ENCODE measurements at regions not wholly inside any gene's neighbourhood (a gene's known extent, or its start where the extent isn't known, plus 50 kb on each side); places are given as distances from the start of the nearest gene placed in this dataset.
"Not testable (repeated sequence)": the region's sequence is repeated elsewhere in the genome, so short reads cannot be mapped to it uniquely, and the experiment has no call there.

GRCh38 chr15:66630801-66631351, 65.1 kb upstream of the LCTL start:
- ATAC-seq (no peak), DNase-seq (no peak)
- H3K9me3 Mint-ChIP-seq = no peaks in the 10 kb centered on the region
- no peaks in the 10 kb centered on the region for H3K36me3 Mint-ChIP-seq (ENCODE audit: insufficient read depth)
- H3K4me1 Mint-ChIP-seq (ENCODE audit: low read depth) = no peaks in the 10 kb centered on the region
- H3K4me3 Mint-ChIP-seq = no peak overlapping the region
- H3K27me3 Mint-ChIP-seq (ENCODE audit: low read depth) = no peaks in the 10 kb centered on the region

- DNase-seq (no peak), ATAC-seq (no peak)
- no peaks in the 10 kb centered on the region for H3K4me1 Mint-ChIP-seq (ENCODE audit: low read depth)
- H3K9me3 Mint-ChIP-seq = no peaks in the 10 kb centered on the region
- H3K4me3 Mint-ChIP-seq = no peak overlapping the region
- no peaks in the 10 kb centered on the region for H3K36me3 Mint-ChIP-seq (ENCODE audit: insufficient read depth)
- H3K27me3 Mint-ChIP-seq (ENCODE audit: low read depth) = no peaks in the 10 kb centered on the region
Measured at GRCh38 chr15:66631616-66632263, 65.9 kb upstream of the LCTL start.

DNA sequence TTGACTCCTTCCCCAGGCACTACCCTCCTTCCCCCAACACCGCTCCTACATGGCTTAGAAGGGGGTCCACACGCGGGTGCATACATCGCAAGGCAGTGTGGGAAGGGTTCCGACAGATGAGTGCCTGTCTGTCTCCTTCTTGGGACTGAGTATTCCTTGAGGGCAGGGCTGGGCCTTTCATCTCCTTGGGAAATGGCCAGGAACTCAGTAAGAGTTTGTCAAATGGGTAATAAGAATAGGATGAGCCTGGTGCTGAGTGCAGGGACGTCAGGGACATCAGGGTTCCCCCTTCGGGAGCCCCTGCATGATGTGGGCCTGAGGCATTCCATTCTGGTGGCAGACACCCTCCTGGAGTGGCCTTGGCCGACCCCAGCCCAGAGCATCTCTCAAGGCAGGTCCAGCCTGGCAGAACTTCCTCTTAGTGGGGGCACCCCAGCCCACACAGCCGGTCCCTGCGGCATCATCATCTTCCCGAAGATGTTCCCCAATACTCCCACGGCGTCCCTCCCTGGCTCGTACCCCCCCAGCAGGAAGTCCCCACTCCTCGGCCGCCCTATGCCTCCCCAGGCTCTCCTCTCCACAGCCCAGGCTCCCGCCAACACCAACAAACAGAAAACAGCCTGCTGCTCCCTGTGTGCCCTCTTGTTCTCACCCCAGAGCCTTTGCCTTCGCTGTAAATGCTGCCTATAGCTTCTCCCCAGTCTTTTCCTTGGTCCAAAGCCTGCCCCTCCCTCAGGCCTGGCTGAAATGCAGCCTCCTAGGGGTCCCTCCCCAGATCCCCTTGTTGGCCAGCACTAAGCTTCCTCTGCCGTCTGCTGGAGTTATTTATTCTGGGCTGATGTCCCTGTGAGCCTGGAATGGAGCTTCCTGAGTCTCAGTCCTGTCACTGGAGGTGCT, 67.5 kb upstream of the LCTL start:
- ATAC-seq = no peak
- no peaks in the 10 kb centered on the region for H3K9me3 Mint-ChIP-seq
- H3K27me3 Mint-ChIP-seq (ENCODE audit: low read depth) = no peaks in the 10 kb centered on the region
- no peak for DNase-seq
- no peaks in the 10 kb centered on the region for H3K36me3 Mint-ChIP-seq (ENCODE audit: insufficient read depth)
- no peak overlapping the region for H3K4me3 Mint-ChIP-seq
- H3K4me1 Mint-ChIP-seq (ENCODE audit: low read depth) = peaks cover 5% of the 10 kb centered on the region

- H3K36me3 Mint-ChIP-seq (ENCODE audit: insufficient read depth) = no peaks in the 10 kb centered on the region
- H3K9me3 Mint-ChIP-seq = no peaks in the 10 kb centered on the region
- H3K4me3 Mint-ChIP-seq = no peak overlapping the region
- no peak for ATAC-seq
- H3K27me3 Mint-ChIP-seq (ENCODE audit: low read depth) = no peaks in the 10 kb centered on the region
- peaks cover 9% of the 10 kb centered on the region for H3K4me1 Mint-ChIP-seq (ENCODE audit: low read depth)
- no peak for DNase-seq
Measured at GRCh38 chr15:66633938-66634250, 68.1 kb upstream of the LCTL start.

- Mint-ChIP-seq H3K36me3 (ENCODE audit: insufficient read depth) (no peaks in the 10 kb centered on the region), H3K4me1 (ENCODE audit: low read depth) (peaks cover 9% of the 10 kb centered on the region)
Measured at GRCh38 chr15:66634540-66634939, 67.5 kb upstream of the SMAD6 start.

DNA sequence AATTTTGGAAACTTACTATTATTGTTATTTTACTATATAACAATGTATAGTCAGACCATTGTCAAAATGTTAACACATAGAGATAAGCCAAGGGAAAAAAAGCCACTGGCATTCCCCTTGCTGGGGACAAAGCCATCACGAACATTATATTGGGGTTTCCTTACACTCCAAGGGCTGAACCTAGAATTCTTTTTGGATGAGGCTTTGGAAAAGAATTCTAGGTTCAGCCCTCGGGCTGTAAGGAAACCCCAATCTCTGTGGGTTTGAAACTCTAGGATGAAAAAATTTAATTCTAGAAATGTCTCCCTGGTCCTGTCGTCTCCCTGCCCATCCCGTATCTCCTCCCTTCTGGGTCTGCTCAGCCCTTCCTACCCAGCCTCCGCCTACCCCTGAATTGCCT, 67.0 kb upstream of the SMAD6 start:
- ATAC-seq (no peak), DNase-seq (no peak)
- Mint-ChIP-seq H3K27me3 (ENCODE audit: low read depth) (no peaks in the 10 kb centered on the region), H3K9me3 (no peaks in the 10 kb centered on the region), H3K36me3 (ENCODE audit: insufficient read depth) (no peaks in the 10 kb centered on the region), H3K4me1 (ENCODE audit: low read depth) (peaks cover 9% of the 10 kb centered on the region), H3K4me3 (no peak overlapping the region)

More at GRCh38 chr15:66634540-66634939, 67.5 kb upstream of the SMAD6 start:
- Mint-ChIP-seq H3K27me3 (ENCODE audit: low read depth) (no peaks in the 10 kb centered on the region), H3K9me3 (no peaks in the 10 kb centered on the region), H3K4me3 (no peak overlapping the region)
- DNase-seq = no peak
- ATAC-seq = no peak

DNA sequence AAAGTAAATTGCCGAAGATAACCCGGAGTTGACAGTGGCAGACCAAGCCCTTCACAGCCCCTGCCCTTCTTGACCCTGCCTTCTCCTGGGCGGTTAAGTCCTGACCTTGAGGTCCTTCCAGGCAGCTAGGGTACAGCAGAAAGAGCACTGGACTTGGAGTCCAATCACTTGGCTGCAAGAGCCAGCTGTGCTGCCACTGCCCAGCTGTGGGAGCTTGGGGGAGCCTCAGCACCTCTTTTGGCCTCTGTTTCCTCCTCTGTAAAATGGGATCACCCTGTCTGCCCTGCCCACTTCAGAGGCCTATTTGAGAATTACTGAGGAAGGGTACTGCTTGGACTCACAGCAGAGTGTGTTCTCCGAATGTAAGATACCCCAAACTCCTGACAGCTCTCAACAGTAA, 66.2 kb upstream of the SMAD6 start:
- no peaks in the 10 kb centered on the region for H3K36me3 Mint-ChIP-seq (ENCODE audit: insufficient read depth)
- ATAC-seq = no peak
- no peaks in the 10 kb centered on the region for H3K9me3 Mint-ChIP-seq
- no peak overlapping the region for H3K4me3 Mint-ChIP-seq
- no peak for DNase-seq
- H3K27me3 Mint-ChIP-seq (ENCODE audit: low read depth) = no peaks in the 10 kb centered on the region
- peaks cover 9% of the 10 kb centered on the region for H3K4me1 Mint-ChIP-seq (ENCODE audit: low read depth)

GRCh38 chr15:66637044-66637443, 65.0 kb upstream of the SMAD6 start:
- not testable (repeated sequence) for H3K4me1 Mint-ChIP-seq (ENCODE audit: low read depth); H3K36me3 Mint-ChIP-seq (ENCODE audit: insufficient read depth); H3K27me3 Mint-ChIP-seq (ENCODE audit: low read depth); DNase-seq; H3K9me3 Mint-ChIP-seq; H3K4me3 Mint-ChIP-seq; ATAC-seq

- peaks cover 9% of the 10 kb centered on the region for H3K4me1 Mint-ChIP-seq (ENCODE audit: low read depth)
- H3K36me3 Mint-ChIP-seq (ENCODE audit: insufficient read depth) = no peaks in the 10 kb centered on the region
- no peak for DNase-seq
- H3K27me3 Mint-ChIP-seq (ENCODE audit: low read depth) = no peaks in the 10 kb centered on the region
- ATAC-seq = peak in 1 of 2 donors; percentile 32
- H3K4me3 Mint-ChIP-seq = no peak overlapping the region
- H3K9me3 Mint-ChIP-seq = no peaks in the 10 kb centered on the region
Measured at GRCh38 chr15:66638377-66638776, 63.7 kb upstream of the SMAD6 start.

GRCh38 chr15:66641485-66642315, 60.3 kb upstream of the SMAD6 start:
- Mint-ChIP-seq H3K9me3 (no peaks in the 10 kb centered on the region), H3K4me3 (no peak overlapping the region), H3K4me1 (ENCODE audit: low read depth) (peaks cover 9% of the 10 kb centered on the region), H3K36me3 (ENCODE audit: insufficient read depth) (no peaks in the 10 kb centered on the region), H3K27me3 (ENCODE audit: low read depth) (peaks cover 1% of the 10 kb centered on the region)
- DNase-seq (no peak), ATAC-seq (no peak)

GRCh38 chr15:66642514-66642913, 59.5 kb upstream of the SMAD6 start:
- Mint-ChIP-seq H3K4me1 (ENCODE audit: low read depth) (peaks cover 9% of the 10 kb centered on the region), H3K27me3 (ENCODE audit: low read depth) (peaks cover 1% of the 10 kb centered on the region), H3K36me3 (ENCODE audit: insufficient read depth) (no peaks in the 10 kb centered on the region), H3K4me3 (no peak overlapping the region), H3K9me3 (no peaks in the 10 kb centered on the region)
- ATAC-seq (no peak), DNase-seq (no peak)

- no peaks in the 10 kb centered on the region for H3K9me3 Mint-ChIP-seq
- DNase-seq = no peak
- peaks cover 7% of the 10 kb centered on the region for H3K4me1 Mint-ChIP-seq (ENCODE audit: low read depth)
- no peak for ATAC-seq
- no peaks in the 10 kb centered on the region for H3K36me3 Mint-ChIP-seq (ENCODE audit: insufficient read depth)
- no peak overlapping the region for H3K4me3 Mint-ChIP-seq
- peaks cover 1% of the 10 kb centered on the region for H3K27me3 Mint-ChIP-seq (ENCODE audit: low read depth)
Measured at GRCh38 chr15:66643033-66643432, 59.0 kb upstream of the SMAD6 start.

DNA sequence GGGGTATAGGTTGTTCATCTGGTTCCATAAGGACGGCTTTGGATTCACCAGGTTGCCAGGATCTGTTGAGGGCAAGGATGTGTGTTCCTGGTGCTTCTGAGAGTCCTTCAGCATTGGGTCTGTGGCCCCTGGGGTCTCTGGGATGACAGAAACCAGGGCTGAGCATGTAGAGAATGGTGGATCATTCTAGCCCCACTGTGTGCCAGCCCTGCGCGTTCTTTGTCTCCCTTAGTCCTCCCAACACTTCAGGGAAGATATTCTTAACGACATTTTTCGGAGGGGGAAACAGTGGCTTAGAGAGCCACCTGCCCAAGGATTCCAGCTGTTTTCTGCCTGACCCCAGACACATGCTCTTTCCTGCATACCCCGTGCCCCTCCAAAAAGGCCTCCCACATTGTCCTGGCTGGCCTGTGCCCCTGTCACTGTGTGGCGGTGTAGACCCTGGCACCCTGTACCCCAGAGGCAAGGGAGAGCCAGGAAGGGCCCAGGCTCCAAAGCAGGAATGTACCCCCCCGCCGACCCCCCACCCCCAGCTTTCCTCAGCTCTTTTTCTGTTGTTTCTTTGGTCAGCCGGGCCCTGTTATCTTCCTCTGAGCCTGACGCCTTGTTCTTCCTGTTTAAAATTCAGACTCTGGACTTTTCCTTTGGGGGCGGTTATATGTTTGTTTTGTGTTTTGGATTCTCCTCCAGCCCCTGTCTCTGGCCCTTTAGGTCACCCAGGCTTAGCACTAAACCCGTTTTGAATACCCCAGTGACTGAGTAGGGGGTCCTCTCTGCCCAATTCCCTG, 57.8 kb upstream of the SMAD6 start:
- H3K36me3 Mint-ChIP-seq (ENCODE audit: insufficient read depth) = no peaks in the 10 kb centered on the region
- peaks cover 1% of the 10 kb centered on the region for H3K27me3 Mint-ChIP-seq (ENCODE audit: low read depth)

GRCh38 chr15:66644869-66645268, 57.2 kb upstream of the SMAD6 start:
- H3K9me3 Mint-ChIP-seq = no peaks in the 10 kb centered on the region
- H3K4me1 Mint-ChIP-seq (ENCODE audit: low read depth) = no peaks in the 10 kb centered on the region
- ATAC-seq = no peak
- H3K27me3 Mint-ChIP-seq (ENCODE audit: low read depth) = peaks cover 1% of the 10 kb centered on the region
- H3K36me3 Mint-ChIP-seq (ENCODE audit: insufficient read depth) = no peaks in the 10 kb centered on the region
- H3K4me3 Mint-ChIP-seq = no peak overlapping the region
- no peak for DNase-seq

More for the DNA sequence above, 57.8 kb upstream of the SMAD6 start:
- ATAC-seq (no peak), DNase-seq (no peak)
- no peaks in the 10 kb centered on the region for H3K4me1 Mint-ChIP-seq (ENCODE audit: low read depth)
- no peaks in the 10 kb centered on the region for H3K9me3 Mint-ChIP-seq
- H3K4me3 Mint-ChIP-seq = no peak overlapping the region

Measured in activated T-cell treated with anti-CD3 and anti-CD28 coated beads, Interleukin-2, amount 50 U/mL, for 4 hours (primary cell).